Kidney (tissue), 13 donors: ENCODE measurements at regions not wholly inside any gene's neighbourhood (a gene's known extent, or its start where the extent isn't known, plus 50 kb on each side); places are given as distances from the start of the nearest gene placed in this dataset.

Experiments used
- DNase-seq, 5 donors: peaks; one replicate each; pipeline ENCODE4 v3.0.0-alpha.2; 2013 to 2020
- FAIRE-seq: peaks from 2 replicates; lab custom pipeline; 2012; peaks lifted over from hg19 to GRCh38; lab: Jason Lieb, UNC
- H3K27ac ChIP-seq, 2 donors: one replicate each; pipeline ENCODE4 v1.7.0; 2013; ENCODE audit warnings: low read depth in 2 of 2, low read length in 2 of 2, inconsistent platforms in 1 of 2
- H3K27me3 ChIP-seq: one replicate; pipeline ENCODE4 v1.7.1; 2013; ENCODE audit warnings: low read length, inconsistent platforms; ENCODE audit not compliant: control insufficient read depth, insufficient read depth
- H3K36me3 ChIP-seq, 3 donors: one replicate each; pipeline versions ENCODE4 v1.7.0 to v1.7.1; 2013; ENCODE audit warnings: low read length in 3 of 3, control low read depth in 1 of 3, inconsistent platforms in 1 of 3; ENCODE audit not compliant: insufficient read depth in 3 of 3, control insufficient read depth in 2 of 3
- H3K4me1 ChIP-seq, 3 donors: one replicate each; pipeline versions ENCODE4 v1.7.0 to v1.7.1; 2013; ENCODE audit warnings: low read length in 3 of 3, inconsistent platforms in 1 of 3, low read depth in 1 of 3; ENCODE audit not compliant: control insufficient read depth in 2 of 3, insufficient read depth in 2 of 3
- H3K4me3 ChIP-seq, 3 donors: one replicate each; pipeline versions ENCODE4 v1.7.0 to v1.8.1; 2013; ENCODE audit warnings: low read length in 3 of 3, control low read depth in 1 of 3, inconsistent platforms in 1 of 3
- H3K9ac ChIP-seq, 3 donors: one replicate each; pipeline versions ENCODE4 v1.7.0 to v1.7.1; 2013; ENCODE audit warnings: low read length in 3 of 3, control low read depth in 1 of 3, inconsistent platforms in 1 of 3
- H3K9me3 ChIP-seq, 3 donors: one replicate each; pipeline versions ENCODE4 v1.7.0 to v1.7.1; 2013; ENCODE audit warnings: low read length in 3 of 3, control low read depth in 1 of 3, inconsistent platforms in 1 of 3; ENCODE audit not compliant: control insufficient read depth in 2 of 3, insufficient read depth in 1 of 3
- intact Hi-C: fragments of 100-400 bp; cut with DNase I; formaldehyde crosslinking; loops from one replicate; pipeline ENCODE4 v1.11.1; 2022
- TF ChIP-seq, protein P1 (sequence below): IDR thresholded peaks from 3 replicates; pipeline ENCODE4 v1.5.1; 2012; ENCODE audit warnings: mild to moderate bottlenecking, moderate library complexity, borderline replicate concordance; ENCODE audit not compliant: insufficient read depth; ENCODE audit errors: extremely low read depth
- donor health status: control.
- donor health status: control.
- donor health status: control.
- donor health status: control.
- donor health status: control.
- donor health status: DM: yes; HTN: yes; CAD: no.
- donor health status: Normal renal cell carcinoma (clear cell type).

DNA sequence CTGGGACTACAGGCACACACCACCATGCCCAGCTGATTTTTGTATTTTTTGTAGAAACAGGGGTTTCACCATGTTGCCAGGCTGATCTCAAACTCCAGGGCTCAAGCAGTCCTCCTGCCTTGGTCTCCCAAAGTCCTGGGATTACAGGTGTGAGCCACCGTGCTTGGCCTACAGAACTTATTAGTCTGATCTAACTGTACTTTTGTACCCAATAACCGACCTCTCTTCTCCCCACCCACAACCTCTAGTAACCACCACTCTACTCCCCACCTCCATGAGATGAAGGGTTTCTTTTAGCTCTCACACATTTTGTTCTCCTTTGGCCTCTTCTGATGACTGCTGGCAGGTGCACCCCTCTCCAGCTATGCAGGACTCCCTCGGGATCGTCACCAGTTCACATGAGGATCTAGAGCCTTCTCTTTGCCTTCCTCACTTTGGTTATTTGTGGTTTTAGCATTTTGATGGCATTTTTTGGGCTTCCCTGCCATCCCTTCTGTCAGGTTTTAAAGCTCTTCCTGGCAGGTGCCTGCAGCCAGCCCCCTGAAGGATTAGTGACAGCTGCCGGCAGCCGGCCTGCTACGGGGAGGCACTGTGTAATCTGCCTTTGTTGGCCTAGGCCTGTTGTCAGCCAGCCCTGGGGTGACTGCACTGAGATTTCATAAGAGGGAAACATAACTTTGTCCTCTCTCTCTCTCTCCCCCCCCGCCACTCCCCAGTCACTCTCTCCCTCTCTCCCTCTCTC lies 99.8 kb upstream of the ATP1A1 start:
- no peak for FAIRE-seq
- H3K27me3 ChIP-seq = no peaks in the 10 kb centered on the region
- TF ChIP-seq, protein P1, sequence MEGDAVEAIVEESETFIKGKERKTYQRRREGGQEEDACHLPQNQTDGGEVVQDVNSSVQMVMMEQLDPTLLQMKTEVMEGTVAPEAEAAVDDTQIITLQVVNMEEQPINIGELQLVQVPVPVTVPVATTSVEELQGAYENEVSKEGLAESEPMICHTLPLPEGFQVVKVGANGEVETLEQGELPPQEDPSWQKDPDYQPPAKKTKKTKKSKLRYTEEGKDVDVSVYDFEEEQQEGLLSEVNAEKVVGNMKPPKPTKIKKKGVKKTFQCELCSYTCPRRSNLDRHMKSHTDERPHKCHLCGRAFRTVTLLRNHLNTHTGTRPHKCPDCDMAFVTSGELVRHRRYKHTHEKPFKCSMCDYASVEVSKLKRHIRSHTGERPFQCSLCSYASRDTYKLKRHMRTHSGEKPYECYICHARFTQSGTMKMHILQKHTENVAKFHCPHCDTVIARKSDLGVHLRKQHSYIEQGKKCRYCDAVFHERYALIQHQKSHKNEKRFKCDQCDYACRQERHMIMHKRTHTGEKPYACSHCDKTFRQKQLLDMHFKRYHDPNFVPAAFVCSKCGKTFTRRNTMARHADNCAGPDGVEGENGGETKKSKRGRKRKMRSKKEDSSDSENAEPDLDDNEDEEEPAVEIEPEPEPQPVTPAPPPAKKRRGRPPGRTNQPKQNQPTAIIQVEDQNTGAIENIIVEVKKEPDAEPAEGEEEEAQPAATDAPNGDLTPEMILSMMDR = no peak
- intact Hi-C loops = no loop called here
- H3K4me3 ChIP-seq = no peak overlapping the region
- no peaks in the 10 kb centered on the region for H3K36me3 ChIP-seq
- H3K27ac ChIP-seq = no peak overlapping the region
- DNase-seq = no peak
- H3K9me3 ChIP-seq = no peaks in the 10 kb centered on the region
- H3K4me1 ChIP-seq = peaks cover 0 to 2% (median 0%) of the 10 kb centered on the region in 3 donors
- no peak overlapping the region for H3K9ac ChIP-seq

DNA sequence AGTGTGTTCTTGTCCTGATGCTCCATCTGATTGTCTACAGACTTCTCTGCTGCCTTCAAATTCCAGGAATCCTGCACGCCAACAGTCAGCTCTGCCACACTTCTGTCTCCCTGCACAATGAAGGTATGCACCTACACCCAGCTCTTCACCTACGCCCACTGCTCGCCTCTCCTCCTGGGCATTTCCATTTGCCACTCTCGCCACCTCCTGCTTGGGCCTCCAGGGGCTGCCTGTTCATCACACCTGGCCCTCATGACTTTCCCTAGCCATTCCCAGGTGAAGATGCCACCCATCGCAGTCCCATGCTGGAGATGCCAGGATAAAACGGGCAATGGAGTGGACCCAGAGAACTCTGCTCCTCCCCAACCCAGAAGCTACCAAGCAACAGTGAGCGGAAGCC lies 96.5 kb upstream of the ATP1A1 start:
- Histone ChIP-seq H3K9me3 (no peaks in the 10 kb centered on the region), H3K27me3 (no peaks in the 10 kb centered on the region), H3K36me3 (no peaks in the 10 kb centered on the region), H3K9ac (no peak overlapping the region), H3K4me1 (no peaks in the 10 kb centered on the region), H3K4me3 (no peak overlapping the region), H3K27ac (no peak overlapping the region)
- no peak for FAIRE-seq
- no peak for DNase-seq
- TF ChIP-seq, protein P1 = no peak
- intact Hi-C loops = no loop called here

DNA sequence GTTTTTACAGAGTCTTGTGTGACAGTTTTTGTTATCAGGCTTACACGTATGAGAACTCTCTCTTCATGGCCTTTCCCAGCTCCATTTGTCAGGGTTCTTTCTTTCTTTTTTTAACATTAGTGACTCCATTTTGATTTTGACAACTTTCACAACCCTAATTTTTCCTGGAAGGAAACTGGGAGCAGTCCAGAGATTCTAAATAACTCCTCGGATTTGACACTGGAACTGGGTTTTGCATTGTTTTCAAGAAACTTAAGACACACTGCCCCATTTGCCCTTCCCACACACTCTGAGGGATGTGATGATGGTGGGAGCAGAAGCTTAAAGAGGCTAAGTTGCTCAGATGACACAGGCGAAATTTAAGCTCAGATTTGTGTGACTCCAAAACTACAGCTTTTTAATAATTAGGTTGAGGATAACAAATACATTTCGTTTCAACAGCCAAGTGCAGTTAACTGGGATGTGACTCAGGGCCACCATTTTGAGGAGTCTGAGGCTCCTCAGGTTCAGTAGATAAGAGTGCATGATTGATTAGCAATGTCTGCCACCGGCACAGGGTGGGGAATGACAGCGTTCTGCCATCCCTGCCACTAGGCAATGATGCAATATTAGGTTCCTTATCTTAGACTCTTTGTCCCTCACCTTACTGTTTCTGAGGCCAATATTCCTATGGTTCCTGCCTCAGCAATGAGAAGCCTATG lies 95.1 kb upstream of the ATP1A1 start:
- Histone ChIP-seq H3K9me3 (no peaks in the 10 kb centered on the region), H3K27ac (no peak overlapping the region), H3K36me3 (no peaks in the 10 kb centered on the region), H3K9ac (no peak overlapping the region), H3K4me3 (no peak overlapping the region), H3K27me3 (no peaks in the 10 kb centered on the region), H3K4me1 (no peaks in the 10 kb centered on the region)
- DNase-seq (no peak), FAIRE-seq (no peak)
- intact Hi-C loops = no loop called here
- TF ChIP-seq, protein P1 = no peak
